ENCODE measurements at regions not wholly inside any gene's neighbourhood (a gene's known extent, or its start where the extent isn't known, plus 50 kb on each side); places are given as distances from the start of the nearest gene placed in this dataset.

- no peak for TF ChIP-seq CTCF (IDR thresholded peaks at IDR 0.05; ENCODE audit: insufficient read depth, low read length, poor library complexity, severe bottlenecking)
- TF ChIP-seq EZH2phosphoT487 (conservative IDR thresholded peaks at IDR 0.05; ENCODE audit: low read length) = no peak
Observed at GRCh38 chr6:51495096-51495495, 592.3 kb downstream of the PKHD1 start.
